GM13977 (cell line): ENCODE measurements at regions not wholly inside any gene's neighbourhood (a gene's known extent, or its start where the extent isn't known, plus 50 kb on each side); places are given as distances from the start of the nearest gene placed in this dataset.

Experiments
- DNase-seq: peaks from one replicate; pipeline ENCODE4 v3.0.0; 2012; ENCODE audit warnings: low spot score
- in situ Hi-C: fragments of 300-500 bp; cut with MboI; formaldehyde crosslinking; loops from one replicate; pipeline ENCODE4 v1.12.0; 2022; ENCODE audit warnings: low sequenced_read_pairs, low pct_unique_long_range_greater_than_20kb, mixed read lengths, inconsistent platforms; ENCODE audit not compliant: unreplicated experiment
- TF ChIP-seq, protein P1 (sequence below): IDR thresholded peaks from 2 replicates; pipeline ENCODE4 v1.5.1; 2012; ENCODE audit warnings: mild to moderate bottlenecking, control low read depth; ENCODE audit not compliant: insufficient read depth; ENCODE audit errors: extremely low read depth, missing control alignments

DNA sequence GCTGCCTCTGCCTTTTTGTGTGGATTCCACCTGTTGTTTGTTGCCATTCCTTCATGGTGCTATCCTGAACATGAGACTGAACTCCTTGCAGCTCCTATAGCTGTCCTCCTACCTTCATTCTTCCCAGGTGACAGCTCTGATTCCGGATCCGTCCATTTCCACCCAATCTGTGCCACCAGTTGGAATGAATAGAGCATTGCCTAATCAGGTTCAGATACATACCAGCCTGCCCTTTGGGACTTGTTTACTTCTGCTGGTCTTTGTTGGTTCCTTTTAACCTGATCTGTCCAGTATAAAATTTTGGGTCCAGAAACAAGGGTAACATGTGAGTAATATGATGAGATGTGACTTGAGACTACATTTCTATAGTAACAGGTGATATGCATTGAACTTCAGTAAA is 136.3 kb upstream of the IGF1 start:
- TF ChIP-seq, protein P1, sequence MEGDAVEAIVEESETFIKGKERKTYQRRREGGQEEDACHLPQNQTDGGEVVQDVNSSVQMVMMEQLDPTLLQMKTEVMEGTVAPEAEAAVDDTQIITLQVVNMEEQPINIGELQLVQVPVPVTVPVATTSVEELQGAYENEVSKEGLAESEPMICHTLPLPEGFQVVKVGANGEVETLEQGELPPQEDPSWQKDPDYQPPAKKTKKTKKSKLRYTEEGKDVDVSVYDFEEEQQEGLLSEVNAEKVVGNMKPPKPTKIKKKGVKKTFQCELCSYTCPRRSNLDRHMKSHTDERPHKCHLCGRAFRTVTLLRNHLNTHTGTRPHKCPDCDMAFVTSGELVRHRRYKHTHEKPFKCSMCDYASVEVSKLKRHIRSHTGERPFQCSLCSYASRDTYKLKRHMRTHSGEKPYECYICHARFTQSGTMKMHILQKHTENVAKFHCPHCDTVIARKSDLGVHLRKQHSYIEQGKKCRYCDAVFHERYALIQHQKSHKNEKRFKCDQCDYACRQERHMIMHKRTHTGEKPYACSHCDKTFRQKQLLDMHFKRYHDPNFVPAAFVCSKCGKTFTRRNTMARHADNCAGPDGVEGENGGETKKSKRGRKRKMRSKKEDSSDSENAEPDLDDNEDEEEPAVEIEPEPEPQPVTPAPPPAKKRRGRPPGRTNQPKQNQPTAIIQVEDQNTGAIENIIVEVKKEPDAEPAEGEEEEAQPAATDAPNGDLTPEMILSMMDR, result no peak
- in situ Hi-C loops, result no loop called here
- DNase-seq, result no peak

DNA sequence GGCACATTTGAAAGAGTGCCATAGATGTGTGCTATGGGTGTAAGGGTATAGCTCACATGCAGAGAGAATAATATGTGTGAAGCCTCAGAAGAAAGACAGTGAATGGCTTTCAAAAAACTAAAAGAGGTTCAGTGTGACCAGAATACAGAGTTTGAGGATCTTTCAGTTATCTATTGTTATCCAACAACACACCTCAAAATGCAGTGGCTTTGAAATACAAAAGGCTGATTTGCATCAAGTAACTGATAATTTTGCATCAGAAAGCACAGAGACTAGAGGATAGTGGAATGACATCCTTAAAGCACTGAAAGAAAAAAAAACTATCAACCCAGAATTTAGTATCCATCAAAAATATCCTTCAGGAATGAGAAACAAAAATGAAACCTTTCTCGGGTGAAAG is 131.6 kb upstream of the IGF1 start:
- no peak for DNase-seq
- in situ Hi-C loops, result no loop called here
- TF ChIP-seq, protein P1, result no peak

DNA sequence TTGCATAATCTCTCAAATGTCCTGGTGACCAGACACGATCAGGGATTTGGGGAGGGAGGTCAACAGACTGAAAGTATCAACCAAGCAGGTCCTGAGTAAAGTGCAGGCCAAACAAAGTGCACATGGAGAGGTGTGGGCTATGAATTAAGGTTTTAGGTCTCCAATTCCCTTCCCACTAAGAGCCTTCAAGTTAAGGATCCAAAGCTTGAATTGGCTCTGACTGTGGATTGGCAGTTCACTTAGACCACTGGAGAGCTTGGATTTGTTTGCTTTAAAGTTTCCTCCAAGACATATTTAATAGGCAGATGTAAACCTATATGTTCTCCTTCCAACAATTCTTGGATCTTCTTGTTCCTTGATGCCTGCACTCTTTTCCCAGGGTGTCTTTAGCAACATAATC is 129.6 kb upstream of the IGF1 start:
- in situ Hi-C loops, result no loop called here
- TF ChIP-seq, protein P1, result no peak

DNA sequence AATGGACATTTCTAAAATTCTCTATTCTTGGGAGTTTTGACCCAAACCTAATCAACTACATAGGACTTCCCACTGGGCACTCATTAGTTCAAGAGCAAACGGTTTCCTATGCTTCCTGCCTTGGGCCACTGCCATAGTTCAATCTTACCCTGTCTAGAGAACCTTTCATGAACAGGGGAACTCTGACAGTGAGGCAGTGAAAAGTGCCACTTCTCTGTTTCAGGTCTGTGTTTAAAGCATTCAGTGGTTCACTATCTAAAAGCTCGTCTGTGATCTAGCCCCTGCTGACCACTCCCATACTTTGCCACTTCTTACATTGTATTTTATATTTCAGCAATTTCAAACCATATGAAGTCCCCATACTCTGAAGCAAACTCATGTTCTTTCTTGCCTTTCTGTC is 122.7 kb upstream of the IGF1 start:
- DNase-seq, result no peak
- in situ Hi-C loops, result no loop called here
- TF ChIP-seq, protein P1, result no peak

More for the DNA sequence above, 129.6 kb upstream of the IGF1 start:
- no peak for DNase-seq

DNA sequence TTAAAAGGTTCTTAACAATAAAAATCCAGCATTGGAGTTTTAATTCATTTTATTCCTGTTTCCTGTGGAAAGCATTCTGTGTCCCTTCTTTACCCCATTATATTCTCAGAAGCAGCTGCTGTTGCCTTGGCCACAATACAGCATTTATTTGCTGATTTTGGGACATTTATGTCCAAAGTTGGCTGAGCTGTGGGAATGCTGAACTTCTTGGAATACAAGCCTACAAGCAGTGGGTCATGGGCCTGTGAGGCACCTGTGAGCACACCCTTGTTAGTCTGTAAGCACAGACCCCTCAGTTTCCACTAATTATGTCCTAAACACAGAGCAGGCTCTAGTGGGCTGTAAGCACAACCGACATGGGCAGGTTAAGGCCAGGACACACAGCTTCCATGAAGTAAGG is 122.2 kb upstream of the IGF1 start:
- in situ Hi-C loops, result no loop called here
- DNase-seq, result no peak
- TF ChIP-seq, protein P1, result no peak

DNA sequence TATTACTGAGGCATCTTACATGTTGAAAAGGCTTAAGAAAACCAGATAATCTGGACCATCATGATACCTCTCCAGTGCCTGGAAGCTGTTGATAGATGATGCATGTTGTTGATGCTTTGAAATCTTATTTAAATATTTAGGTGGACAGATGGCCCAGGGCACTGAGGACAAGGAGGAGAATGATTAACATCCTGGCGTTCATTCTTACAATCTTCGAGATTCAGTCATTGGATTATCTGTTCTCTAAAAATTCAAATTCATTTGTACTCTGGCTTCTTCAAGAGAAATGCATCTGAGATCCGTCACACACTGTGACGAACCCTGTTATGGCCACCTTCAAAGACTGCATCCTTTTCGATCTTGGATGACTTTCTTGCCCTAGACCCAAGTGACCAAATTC is 121.3 kb upstream of the IGF1 start:
- in situ Hi-C loops, result no loop called here
- TF ChIP-seq, protein P1, result no peak
- DNase-seq, result no peak

DNA sequence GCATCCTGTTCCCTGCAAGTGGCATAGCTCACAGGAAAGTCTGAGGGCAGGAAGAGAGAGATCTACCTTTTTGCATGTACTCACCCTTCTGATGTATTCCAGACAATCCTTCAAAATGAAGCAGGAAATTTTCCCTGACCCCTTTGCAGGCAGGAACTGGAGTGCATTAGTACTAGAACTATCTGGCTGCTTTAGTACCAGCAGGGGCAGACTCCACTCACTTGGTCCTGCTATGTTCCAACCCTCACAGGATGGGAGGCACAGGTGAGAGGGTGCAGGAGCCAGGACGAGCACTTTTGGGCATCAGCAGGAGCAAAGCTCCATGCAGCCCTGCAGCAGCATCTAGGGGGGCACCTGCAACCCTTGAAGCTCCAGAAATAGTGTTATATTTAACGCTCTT is 116.3 kb upstream of the IGF1 start:
- in situ Hi-C loops, result no loop called here
- TF ChIP-seq, protein P1, result no peak

More for the DNA sequence above, 116.3 kb upstream of the IGF1 start:
- no peak for DNase-seq
